Hematopoietic multipotent progenitor cell treated with erythropoietin and hydrocortisone succinate and interleukin-3 and kit ligand, for 4 days (in vitro differentiated cells): ENCODE measurements at regions not wholly inside any gene's neighbourhood (a gene's known extent, or its start where the extent isn't known, plus 50 kb on each side); places are given as distances from the start of the nearest gene placed in this dataset.
"Not testable (repeated sequence)": the region's sequence is repeated elsewhere in the genome, so short reads cannot be mapped to it uniquely, and the experiment has no call there.

ENCODE experiments used
- DNase-seq: peaks from one replicate; pipeline ENCODE4 v3.0.0-alpha.2; 2015

GRCh38 chr9:38253200-38253599, 139.3 kb upstream of the ALDH1B1 start:
- DNase-seq, result no peak

GRCh38 chr9:38251036-38251860, 141.3 kb upstream of the ALDH1B1 start:
- DNase-seq, result no peak

- no peak for DNase-seq
Observed at GRCh38 chr9:38250279-38251035, 142.0 kb upstream of the ALDH1B1 start.

- DNase-seq, result no peak
Observed at GRCh38 chr9:38249587-38250210, 142.8 kb upstream of the ALDH1B1 start.

DNA sequence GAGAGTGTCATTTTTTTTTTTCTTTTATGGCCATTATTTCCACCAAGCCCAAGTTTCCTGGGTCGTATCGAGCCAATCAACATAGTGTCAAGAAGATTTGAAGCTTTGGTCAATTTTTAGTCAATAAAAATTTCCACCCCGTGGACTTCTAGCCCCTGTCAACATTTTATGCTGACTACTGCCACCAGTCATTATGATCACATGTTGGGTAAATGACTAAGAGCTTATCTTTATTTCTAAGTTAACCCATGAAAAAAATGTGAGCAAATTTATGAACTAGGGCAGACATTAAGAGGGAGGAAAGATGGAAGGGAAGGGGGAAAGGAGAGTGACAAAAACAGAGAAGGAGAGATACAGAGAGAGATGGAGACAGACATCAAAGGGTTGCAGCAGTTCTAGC, 143.5 kb upstream of the ALDH1B1 start:
- DNase-seq, result no peak

DNA sequence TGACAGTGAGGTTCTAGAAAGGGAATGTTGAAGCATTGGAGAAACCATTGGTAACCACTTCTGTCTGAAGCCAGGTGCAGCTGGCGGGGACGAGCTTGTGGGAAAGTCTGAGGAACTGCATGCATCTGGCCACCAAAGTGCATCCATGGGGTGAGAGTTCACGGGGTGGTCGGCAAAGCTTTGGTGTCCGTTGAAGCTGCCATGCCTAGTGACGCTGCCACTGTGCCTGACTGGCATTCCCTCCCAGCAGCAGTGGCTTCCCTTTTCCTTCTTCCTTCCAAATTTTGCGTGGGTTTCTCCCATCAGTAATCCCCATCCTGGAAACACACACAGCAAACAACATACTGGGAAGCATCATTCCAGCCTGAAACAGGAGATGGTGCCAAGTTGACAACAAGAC, 145.7 kb upstream of the ALDH1B1 start:
- no peak for DNase-seq

GRCh38 chr9:38244971-38245370, 147.5 kb upstream of the ALDH1B1 start:
- DNase-seq, result no peak

DNA sequence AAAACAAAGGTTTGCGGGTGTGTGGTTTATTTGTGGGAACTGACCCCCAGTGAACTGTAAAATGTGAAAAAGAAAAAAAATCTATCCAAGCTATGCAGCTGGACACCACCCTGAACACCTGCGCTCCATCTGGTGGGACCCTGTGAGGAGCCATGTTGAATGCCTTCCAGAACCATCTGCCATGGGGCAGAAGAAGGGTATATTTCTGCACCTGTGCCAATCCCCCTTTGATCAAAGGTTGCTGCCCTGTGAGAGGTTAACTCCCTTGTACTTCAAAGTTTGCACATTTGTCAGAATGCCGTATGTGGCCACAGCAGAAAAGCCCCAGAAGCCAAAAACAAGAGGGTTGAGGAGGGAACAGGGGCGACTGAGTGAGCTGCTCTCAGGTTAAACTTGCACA, 148.5 kb upstream of the ALDH1B1 start:
- DNase-seq, result no peak

GRCh38 chr9:38242151-38242550, 150.4 kb upstream of the ALDH1B1 start:
- not testable (repeated sequence) for DNase-seq

GRCh38 chr9:38240051-38240450, 152.5 kb upstream of the ALDH1B1 start:
- DNase-seq, result no peak

- no peak for DNase-seq
Observed at GRCh38 chr9:38235244-38235643, 157.3 kb upstream of the ALDH1B1 start.

GRCh38 chr9:38234479-38235170, 157.9 kb upstream of the ALDH1B1 start:
- DNase-seq, result no peak

GRCh38 chr9:38233796-38234355, 158.6 kb upstream of the ALDH1B1 start:
- DNase-seq, result no peak

GRCh38 chr9:38233343-38233742, 159.2 kb upstream of the ALDH1B1 start:
- peak; percentile 8 for DNase-seq

- no peak for DNase-seq
Observed at GRCh38 chr9:38232895-38233294, 159.6 kb upstream of the ALDH1B1 start.

- no peak for DNase-seq
Observed at GRCh38 chr9:38229504-38230155, 160.6 kb upstream of the SHB start.

DNA sequence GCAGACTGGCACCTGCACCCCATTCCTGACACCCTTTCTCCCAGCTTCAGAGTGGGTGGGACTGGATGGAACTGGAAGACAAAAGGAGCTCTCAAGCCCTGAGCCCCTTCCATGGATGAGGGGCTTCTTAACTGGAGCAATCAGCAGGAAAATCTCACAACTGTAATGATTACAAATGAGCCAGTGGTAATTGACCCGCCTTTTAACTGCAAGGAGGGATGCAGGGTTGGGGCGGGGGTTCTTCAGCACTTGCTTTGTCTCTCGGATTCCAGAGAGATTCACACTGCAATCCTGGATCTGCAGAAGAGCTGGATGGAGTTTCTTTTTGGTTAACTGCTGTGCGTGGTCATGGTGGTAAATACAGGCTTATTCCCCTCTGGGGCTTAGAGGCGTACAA, 160.1 kb upstream of the SHB start:
- no peak for DNase-seq

GRCh38 chr9:38228331-38229103, 159.5 kb upstream of the SHB start:
- DNase-seq, result no peak

GRCh38 chr9:38227656-38228055, 158.6 kb upstream of the SHB start:
- peak; percentile 70 for DNase-seq

DNA sequence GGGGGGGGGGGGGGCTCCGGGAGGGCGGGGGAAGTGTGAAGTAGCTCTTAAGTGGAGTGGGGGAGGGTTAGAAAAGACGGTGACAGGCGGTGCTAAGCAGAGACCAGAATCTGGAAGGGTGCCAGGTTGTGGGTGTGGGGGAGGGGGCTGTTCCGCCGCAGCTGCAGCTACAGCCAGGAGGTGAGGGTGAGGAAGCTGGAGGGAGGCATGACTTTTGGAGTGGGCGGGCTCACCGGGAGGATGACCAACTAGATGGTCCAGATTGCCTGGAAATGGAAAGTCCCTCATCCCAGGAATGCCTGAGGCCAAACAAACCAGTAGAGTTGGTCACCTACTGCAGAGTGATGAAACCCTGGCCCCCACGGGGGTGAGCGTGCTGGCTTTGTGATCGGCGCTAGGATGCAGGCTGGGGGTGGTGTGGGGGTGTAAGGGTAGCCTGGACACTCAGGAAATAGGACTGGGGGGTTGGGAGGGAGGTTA, 158.1 kb upstream of the SHB start:
- peak; percentile 88 for DNase-seq

GRCh38 chr9:38226491-38226951, 157.5 kb upstream of the SHB start:
- peak; percentile 59 for DNase-seq
